ENCODE measurements at regions not wholly inside any gene's neighbourhood (a gene's known extent, or its start where the extent isn't known, plus 50 kb on each side); places are given as distances from the start of the nearest gene placed in this dataset.

DNA sequence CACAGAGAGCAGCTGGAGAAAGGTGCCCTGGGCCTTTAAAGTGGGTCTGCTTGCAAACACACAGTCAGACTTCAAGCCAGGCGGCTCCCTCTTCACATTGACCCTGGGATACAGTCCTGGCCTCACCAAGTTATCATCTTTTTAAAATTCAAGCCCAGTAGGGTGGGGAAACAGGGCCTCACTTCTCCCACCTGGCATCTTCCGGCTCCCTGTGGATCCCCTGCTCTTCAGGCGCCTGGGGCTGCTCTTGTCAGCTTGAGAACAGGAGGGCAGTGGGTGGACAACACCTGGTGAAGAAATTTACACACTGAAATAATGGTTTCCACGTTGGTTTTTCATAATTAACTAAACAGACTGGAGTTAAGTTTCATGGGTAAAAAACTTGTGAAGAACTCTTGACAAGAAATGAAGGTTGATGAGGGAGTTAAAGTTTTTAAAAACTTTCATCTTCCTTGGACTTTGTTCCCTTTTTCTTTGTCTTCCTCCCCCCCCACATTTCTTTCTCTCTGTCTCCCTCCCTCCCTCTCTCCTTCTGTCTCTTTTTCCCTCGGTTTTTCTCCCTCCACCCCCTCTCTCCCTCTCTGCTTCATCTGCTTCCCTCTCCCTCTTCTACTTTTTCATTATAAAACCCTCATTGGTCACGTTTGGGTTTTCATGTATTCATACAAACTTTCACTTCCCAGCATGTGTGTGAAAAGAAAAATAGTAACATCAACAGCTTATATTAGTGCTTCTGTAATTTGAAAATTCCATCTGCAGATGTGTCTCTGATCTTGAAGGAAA is 219.6 kb downstream of the DMRT2 start:
- no peak for DNase-seq

DNA sequence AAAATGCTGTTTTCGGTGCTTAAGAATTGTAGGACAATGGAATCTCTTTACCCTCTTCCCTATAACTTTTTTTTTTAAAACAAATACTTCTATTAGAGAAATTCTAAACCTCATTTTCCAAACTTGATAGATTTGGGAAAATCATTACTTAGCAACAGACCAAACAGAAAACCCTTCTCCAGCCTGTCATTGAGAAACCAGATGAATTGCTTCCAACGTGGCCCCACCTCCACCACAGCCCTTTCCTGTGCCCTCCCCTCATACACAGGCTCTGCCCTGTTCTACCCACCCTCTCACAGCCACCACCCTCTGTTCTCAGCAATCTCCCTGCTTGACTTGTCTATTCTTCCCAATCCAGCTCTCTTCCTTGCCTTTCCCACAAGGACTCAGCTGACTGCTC is 221.2 kb downstream of the DMRT2 start:
- no peak for DNase-seq

DNA sequence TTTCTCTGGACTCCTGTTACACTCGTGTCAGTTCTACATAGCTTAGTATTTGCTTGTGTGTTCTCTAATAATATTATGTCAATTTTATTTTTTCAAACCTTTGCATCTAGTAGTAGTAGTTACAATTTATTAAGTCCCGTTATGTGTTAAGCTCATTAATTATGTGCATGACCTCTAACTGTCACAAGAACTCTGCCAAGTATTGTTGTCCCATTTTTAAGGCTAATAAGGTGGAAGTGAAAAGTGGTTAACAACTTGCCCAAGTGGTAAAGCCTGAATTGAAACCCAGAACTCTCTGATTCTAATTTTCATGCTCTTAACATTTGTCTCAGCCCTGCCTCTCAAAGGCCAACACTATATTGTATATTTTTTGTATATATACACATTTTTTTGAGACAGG is 221.6 kb downstream of the DMRT2 start:
- DNase-seq: no peak

DNA sequence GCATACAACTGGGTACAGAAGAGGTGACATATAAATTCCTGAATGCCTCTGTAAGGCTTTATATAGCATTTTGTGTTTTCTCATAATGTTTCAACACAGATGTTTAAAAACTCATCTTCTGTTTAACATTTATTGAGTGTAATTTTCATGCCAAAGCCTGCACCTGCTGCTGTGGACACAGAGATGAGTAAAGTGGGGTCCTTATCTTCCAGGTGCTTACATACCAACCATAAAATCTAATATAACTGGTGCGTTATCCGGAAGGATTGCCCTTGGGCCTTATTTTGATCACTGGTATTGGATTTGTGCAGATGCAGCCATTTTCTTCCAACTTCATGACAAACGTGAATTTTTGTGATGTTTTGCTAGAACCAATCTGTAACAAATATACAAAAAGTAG is 222.3 kb downstream of the DMRT2 start:
- DNase-seq: no peak

DNA sequence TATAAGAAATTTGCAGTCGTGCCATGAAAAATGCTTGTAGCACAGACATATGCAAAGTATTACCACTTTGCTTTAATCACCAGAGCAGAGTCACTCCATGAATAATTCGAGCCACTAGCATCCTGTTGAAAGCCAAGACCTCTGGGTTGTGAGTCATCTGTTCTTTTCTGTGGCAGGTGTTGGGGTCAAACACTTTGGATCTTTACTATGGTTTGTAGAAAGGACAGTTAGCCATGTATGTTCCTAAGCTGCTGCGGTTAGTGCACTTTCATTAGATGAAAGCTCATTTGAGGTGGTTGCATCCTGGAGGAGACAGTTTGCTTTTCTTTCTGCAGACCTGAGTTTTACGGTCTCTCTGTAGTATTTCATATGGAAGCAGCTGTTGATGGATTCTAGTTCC is 223.7 kb downstream of the DMRT2 start:
- DNase-seq: no peak

DNA sequence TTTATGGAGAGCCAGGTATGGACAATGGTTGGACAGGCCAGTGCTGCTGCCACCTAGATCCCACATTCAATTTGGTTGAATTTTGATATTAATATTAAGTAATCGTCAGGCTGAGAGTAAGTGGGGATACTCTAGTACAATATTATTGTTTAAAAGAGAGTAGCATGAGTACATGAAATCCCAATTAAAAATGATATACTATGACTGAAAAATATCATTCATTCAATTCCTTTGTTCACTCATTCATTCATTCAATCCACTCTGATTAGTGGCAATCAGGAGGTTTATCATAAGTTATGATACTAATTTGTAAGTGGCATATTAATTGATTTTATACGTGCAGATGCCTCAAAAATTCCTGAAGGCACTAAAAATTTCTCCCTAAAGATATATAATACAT is 224.2 kb downstream of the DMRT2 start:
- DNase-seq: no peak

DNA sequence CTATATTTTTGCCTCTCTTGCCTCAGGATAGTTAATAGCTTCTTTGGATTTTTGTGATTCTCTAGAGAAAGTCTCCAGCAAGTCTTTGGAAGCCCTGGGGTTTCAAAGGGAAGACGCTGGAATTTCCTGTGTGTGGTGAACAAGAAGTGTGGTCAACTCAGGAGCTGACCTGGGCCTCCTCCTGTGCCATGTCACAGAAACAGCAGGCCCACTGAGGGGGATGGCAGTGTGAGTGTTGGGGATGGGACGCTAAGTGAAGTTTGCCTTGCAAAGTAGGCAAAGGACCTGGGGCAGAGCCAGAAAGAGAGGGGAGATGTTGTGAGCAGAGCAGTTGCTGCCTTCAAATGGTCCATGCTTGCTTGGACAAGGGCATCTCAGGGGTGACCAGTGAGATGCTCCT is 226.3 kb downstream of the DMRT2 start:
- DNase-seq: no peak

DNA sequence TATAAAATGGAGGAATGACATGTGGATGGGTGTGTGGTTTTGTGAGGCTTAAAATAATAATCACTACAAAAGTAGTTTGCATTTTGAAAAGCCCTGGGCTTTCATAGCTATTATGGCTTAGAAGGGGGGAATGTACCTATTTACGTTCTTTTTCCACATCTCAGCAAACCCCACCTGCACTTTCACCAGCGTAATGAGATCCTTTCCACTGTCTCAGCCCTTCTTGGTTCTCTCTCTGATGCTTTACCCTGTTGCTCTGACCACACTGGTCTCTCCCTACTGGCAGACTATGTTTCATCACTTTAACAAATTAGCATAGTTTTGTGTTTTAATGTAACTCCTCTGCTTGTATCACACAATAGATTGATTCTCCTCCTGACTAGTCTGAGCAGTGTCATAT is 234.6 kb downstream of the DMRT2 start:
- DNase-seq: no peak

DNA sequence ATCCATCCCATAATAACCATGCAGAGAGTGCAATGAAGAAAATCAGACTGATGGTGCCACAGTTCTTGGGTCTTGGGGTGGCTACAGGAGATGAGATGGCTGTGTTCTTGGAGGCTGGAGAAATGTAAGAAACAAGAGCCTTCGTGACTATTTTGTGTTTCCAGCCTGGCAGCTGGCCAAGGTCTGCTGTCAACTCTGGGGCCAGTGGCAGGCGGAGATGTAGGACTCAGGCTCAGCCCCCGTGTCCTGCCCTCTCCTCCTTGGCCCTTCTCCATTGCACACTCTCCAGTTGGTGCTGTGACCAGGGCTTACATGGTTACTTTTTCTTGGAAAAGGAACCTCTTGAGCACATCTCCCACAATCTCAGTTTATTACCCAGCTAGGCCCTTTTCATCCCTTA is 235.4 kb downstream of the DMRT2 start:
- DNase-seq: no peak

DNA sequence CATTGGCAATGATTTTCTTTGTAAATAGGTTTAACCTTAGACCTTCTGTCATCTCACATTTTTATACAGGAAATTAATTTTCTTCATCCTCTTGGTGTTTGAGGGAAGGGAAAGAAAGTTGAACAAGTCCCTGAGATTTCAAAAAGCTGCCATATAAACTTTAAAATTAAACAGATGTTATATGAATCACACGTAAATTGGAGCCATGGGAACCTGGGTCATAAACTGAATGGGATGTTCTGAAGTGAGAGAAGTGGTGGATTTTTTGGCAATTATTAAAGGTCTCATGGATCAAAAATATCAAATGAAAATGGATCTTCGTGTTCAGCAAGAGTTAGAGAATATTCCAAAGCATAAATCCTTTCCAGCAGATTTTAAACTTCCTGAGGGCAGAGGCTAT is 242.2 kb downstream of the DMRT2 start:
- DNase-seq: no peak

DNA sequence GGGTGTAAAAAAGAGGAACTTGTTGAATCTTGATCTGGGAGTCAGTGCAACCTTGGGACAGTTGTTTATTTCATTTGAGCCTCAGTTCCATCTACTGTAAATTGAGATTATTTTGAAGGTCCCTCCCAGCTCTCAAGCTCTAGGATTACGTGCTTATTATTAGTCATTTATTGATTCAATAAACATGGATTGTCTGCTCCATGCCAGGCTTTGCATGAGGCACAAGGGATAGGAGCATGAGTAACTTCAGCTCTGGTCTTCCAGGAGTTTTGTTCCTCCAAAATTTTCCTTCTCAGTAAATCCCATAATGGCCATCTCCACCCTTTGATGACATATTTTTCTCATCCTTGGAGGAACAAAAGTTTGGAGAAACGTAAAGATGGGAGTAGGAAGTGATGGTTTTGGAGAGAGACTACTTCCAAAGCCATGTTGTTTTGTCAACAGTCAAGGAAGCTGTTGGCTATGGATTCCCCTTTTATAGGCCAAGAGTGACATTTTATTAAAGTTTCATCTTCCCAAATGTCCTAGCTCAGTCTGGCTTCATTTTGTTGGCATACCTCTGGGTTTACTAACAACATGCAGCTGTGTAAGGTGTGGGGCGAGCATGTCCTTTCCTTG is 244.6 kb downstream of the DMRT2 start:
- no peak for DNase-seq

DNA sequence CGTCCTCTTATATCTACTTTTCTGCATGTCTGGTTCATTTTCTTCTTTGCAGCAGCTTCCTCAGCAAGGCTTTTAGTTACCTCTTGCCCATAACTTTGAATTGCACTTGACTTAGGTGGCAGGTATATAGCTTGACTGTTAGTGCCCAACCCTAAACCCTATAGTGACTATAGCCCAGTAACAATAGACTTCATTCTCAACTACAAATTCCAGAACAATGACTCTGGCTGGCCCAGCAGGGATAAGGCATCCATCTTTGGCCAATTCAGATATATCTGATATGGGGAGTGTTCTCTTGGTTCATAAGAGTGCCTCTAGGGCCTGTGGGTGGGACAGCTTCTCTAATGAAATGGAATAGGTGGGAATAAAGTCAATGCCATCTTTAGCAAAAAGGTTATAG is 246.2 kb downstream of the DMRT2 start:
- DNase-seq: no peak

DNA sequence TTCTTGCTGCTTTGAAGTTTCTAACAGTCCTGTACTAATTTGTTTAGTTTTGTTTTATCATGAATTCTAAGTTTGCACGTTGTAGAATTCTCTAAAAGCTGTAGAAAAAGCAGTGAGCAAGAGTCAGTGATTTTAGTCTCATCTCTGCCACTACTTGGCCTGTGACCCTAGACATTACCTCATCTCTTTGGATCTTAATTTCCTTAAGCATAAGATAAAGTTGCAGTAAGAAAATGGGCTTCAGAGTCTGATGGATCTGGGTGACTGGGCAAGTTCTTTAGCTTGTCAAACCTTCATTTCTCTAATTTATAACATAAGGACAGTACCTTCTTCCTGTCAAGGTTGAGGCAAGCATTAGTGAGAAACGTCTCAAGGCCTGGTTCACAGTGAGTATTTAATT is 247.9 kb downstream of the DMRT2 start:
- no peak for DNase-seq

DNA sequence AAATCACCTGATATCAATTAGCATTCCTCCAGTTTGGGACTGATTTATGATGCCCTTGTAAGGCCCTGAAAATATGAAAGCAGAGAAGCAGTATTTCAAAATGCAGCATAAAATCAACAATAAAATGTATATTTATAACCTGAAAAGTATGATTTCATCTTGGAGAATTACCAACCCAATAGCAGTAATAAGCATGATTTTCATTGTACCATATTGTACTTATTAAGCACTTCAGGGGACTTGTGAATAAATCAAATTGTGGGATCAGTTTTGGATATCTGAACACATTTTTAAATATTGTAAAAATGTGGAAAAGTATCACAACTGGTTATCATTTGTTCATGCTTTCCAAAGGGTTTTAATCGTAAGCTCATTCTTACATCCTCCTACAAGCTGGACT is 250.8 kb downstream of the DMRT2 start:
- DNase-seq: no peak

DNA sequence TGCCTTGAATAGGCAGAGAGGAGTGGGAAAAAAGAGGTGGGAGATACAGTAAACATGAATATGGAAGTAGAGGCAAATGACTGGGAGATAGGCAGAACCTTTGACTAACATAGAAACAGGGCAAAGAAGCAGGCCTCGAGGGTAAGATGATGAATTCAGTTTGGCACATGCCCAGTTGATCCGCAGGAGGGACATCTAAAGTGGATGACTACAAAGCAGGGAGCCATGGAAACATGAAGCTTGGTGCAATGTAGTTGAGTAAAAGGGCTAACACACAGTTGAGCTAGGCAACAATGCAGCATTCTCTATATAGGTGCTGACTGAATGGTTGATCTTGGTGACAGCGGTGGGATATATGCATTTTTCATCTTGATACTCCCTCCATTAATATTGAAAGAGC is 253.8 kb downstream of the DMRT2 start:
- DNase-seq: no peak

DNA sequence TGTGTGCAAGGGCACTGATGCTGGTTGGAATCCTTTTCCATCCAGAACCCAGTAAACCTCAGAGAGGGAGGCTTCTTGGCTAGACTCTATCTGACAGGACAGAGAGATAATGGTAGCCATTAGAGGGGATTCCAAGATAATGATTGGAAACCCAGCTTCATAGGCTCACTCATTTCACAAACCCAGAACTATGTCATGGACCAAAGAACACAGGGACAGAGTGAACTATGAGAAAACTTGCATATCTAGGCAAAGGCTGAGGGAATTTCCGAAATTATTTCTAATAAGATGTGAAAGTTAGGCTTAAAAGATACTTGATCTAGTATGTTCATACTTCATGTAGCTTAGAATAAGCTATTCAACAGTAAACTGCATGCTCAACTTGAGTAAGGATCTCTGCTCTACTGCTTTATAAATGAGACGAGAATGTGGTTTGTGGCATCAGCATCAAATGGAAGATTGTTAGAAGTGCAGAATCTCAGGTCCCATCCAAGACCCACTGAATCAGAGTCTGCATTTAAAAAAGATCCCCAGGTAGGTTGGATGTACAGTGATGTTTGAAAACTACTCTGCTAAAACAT is 261.4 kb downstream of the DMRT2 start:
- DNase-seq: no peak

DNA sequence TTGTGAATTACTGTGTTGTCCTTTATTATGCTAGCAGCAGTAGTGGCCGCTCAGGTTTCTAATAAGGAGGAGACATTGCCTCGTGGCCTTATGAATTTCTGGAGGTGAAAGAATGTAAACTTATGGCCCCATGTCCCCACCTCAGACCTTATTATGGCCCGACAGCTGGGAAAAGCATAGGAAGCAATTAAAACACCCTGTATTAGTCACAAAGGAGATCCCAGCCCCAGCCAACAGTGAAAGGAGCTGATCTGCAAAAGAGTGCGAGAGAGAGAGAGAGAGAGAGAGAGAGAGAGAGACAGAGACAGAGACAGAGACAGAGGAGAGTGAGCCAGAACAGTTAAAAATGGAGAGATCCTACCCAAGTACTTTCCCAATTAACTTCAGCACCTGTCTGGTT is 269.3 kb downstream of the DMRT2 start:
- DNase-seq: no peak

DNA sequence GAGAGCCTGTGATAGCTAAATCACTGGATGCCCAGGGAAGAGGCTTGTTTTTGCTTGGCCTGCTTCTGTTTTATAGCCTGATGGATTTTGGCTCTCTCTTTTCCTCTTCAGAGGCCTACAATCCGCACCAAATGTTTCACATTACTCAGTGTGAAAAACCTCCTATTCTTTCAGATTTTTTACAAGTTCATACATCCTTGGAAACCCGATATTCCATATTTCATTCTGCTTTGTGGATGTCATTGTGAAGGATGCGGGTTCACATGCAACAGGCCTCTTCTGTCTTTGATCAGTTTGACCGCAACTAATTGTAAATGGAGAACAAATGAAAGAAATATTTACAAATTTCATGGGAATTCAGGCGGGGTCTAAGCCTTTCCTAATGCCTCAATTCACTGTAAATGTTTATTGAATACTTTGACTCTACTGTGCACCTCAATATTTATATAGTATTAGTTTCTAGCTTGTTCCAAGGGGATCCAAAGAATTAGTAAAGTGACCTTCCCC is 269.9 kb downstream of the DMRT2 start:
- no peak for DNase-seq

DNA sequence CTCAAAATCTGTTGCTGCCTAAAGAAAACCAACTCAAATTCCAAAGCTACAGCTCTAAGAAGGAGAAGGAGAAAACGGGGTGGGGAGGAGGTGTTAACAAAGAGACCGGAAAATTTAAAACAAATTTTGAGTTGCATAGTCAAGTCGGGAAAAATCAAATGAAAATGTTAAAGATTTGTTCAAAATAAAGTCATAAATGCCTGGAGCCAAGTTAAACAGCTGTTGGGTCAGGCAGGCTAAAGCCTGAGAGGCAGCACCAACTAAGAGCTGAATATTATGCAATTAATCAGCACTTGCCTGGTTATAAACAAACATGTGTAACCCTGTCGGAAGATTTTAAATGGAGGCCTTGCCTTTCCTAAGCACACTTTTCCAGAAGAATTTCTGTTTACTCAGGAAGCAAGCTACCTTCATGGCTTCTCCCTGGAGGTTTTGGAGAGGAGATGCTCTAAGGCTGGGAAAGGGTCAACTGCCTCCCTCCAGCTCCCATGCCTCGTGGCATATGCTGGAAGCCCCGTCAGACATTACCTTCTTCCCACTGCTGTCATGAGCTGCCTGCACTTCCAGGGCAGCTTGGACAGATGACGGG is 270.5 kb downstream of the DMRT2 start:
- DNase-seq: no peak

DNA sequence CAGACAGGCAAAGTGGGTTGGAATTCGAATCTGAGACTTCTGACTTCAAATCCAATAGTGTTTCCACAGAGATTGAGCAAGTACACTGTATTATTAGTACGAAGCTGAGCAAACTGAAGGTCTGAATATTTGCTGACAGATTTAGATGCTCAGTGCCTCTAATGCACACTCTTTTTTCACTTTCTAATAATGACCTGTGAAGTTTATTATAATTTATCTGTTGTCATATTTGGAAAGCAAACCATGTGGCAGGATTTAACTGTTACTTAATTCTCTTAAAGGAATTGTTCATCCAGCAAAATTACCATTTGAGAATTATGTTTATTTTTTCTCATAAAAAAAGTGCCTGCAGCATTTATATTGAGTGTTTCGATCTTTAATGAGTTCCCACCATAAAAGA is 277.3 kb downstream of the DMRT2 start:
- DNase-seq: no peak

DNA sequence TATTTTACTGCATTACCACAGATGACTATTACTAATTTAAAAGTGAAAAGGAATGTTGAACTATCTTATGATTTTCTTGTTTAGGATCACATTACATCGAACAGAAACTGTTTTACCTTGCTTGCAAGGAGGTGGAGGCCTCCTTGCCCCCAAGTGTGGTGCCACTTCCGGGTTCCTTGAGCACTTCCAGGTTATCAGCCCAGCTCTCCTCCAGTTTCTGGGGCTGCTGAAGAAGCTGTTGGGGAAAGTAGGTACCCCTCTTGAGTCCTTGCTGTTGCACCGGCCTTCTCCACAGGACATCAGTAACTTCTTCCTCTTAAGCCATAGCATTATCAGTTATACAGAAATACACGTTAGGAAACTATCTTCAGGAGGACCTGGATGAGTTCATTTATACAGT is 278.2 kb downstream of the DMRT2 start:
- DNase-seq: no peak

DNA sequence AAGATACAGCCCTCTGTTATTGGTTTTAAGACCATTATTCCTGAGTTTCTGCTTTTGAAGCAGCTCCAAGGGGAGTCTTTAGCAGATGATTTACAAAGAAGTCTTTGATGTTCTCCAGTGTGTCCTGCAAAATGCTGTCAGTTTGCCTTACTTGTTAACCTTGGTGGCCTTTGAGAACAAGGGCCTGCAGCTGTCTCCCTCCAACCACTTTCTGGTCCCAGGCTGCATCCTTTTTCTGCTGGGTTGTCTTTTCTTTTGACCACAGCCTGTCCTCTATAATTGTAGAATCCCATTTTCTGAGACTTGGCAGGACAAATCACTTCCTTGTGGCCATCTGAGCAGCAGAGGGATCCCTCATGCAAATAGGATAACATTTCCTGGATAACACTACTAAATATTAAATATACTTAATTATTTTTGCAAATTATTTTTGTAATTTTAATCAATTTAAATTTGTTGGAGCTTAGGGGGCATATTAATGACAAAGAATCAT is 281.4 kb downstream of the DMRT2 start:
- no peak for DNase-seq

DNA sequence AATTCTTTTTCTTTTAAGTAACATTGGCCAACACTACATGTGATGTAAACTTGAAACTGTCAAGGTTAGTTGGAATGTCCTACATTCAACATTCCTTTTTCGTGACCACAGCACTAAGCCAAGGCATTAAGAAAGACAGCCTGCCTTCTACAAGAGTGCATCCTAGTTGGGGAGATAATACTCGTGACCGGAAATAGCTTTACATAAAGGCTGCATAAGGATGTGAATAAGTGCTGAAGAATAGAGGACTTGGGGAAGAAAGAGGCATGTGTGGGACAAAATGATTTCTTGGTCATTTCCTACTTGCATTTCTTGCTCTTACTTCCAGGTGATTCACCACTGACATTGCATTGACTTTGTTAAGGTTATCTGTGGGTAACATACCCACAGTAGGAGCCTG is 282.0 kb downstream of the DMRT2 start:
- DNase-seq: no peak

DNA sequence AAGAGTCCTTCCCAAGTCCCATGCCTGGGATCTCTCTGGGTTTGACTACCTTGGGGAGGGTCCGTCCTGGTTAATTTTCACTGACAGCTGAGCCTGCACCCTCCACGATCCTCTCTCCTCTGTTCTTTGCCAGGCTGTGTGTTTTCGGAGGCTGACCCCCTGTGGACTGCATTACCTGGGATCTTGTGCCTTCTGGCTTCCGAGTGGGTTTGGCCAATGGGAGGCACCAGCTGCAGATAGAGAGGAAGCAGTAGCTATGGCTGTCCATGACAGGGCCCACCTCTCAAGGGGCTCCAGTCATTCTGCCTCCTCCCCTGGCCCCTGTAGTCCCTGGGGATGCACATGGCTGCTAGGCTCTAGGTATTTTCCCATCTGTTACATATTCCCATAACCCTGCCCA is 285.0 kb downstream of the DMRT2 start:
- DNase-seq: no peak
